ENCODE measurements at regions not wholly inside any gene's neighbourhood (a gene's known extent, or its start where the extent isn't known, plus 50 kb on each side); places are given as distances from the start of the nearest gene placed in this dataset.

GRCh38 chr5:133715216-133715615 is 102.9 kb upstream of the FSTL4 start:
- H3K36me3 ChIP-seq (ENCODE audit: insufficient read depth, low read length) = no peaks in the 10 kb centered on the region
- no peak for DNase-seq (ENCODE audit: insufficient read length, low spot score, missing footprints)
- no peak overlapping the region for H3K27ac ChIP-seq (ENCODE audit: low read depth, low read length)
- H3K79me2 ChIP-seq (ENCODE audit: insufficient read depth, low read length) = no peaks in the 10 kb centered on the region
- H3K27me3 ChIP-seq (ENCODE audit: insufficient read depth, low read length) = no peaks in the 10 kb centered on the region
- TF ChIP-seq CTCF (IDR thresholded peaks at IDR 0.05; ENCODE audit: extremely low read depth, low read depth, low read length) = no peak
- H4K20me1 ChIP-seq (ENCODE audit: insufficient read depth, low read length) = no peaks in the 10 kb centered on the region
- no peak overlapping the region for H3K4me2 ChIP-seq (ENCODE audit: insufficient read depth, low read length)
- H3K4me3 ChIP-seq (ENCODE audit: insufficient read depth, low read length) = no peak overlapping the region
- no peaks in the 10 kb centered on the region for H3K9me3 ChIP-seq (ENCODE audit: low read depth, low read length)
- H2AFZ ChIP-seq (ENCODE audit: low read length) = no peak overlapping the region
- no peaks in the 10 kb centered on the region for H3K4me1 ChIP-seq (ENCODE audit: insufficient read depth, low read length)

- no peaks in the 10 kb centered on the region for H3K4me1 ChIP-seq (ENCODE audit: insufficient read depth, low read length)
- no peak overlapping the region for H3K4me2 ChIP-seq (ENCODE audit: insufficient read depth, low read length)
- no peak overlapping the region for H3K27ac ChIP-seq (ENCODE audit: low read depth, low read length)
- H3K36me3 ChIP-seq (ENCODE audit: insufficient read depth, low read length) = no peaks in the 10 kb centered on the region
- no peak for DNase-seq (ENCODE audit: insufficient read length, low spot score, missing footprints)
- no peaks in the 10 kb centered on the region for H4K20me1 ChIP-seq (ENCODE audit: insufficient read depth, low read length)
- no peak overlapping the region for H3K4me3 ChIP-seq (ENCODE audit: insufficient read depth, low read length)
- TF ChIP-seq CTCF (IDR thresholded peaks at IDR 0.05; ENCODE audit: extremely low read depth, low read depth, low read length) = no peak
- H3K27me3 ChIP-seq (ENCODE audit: insufficient read depth, low read length) = no peaks in the 10 kb centered on the region
- H3K79me2 ChIP-seq (ENCODE audit: insufficient read depth, low read length) = no peaks in the 10 kb centered on the region
- no peaks in the 10 kb centered on the region for H3K9me3 ChIP-seq (ENCODE audit: low read depth, low read length)
- no peak overlapping the region for H2AFZ ChIP-seq (ENCODE audit: low read length)
Observed at GRCh38 chr5:133714161-133714915, 102.0 kb upstream of the FSTL4 start.

- H3K36me3 ChIP-seq (ENCODE audit: insufficient read depth, low read length) = no peaks in the 10 kb centered on the region
- H3K4me2 ChIP-seq (ENCODE audit: insufficient read depth, low read length) = no peak overlapping the region
- H2AFZ ChIP-seq (ENCODE audit: low read length) = no peak overlapping the region
- H3K4me1 ChIP-seq (ENCODE audit: insufficient read depth, low read length) = no peaks in the 10 kb centered on the region
- H3K27me3 ChIP-seq (ENCODE audit: insufficient read depth, low read length) = no peaks in the 10 kb centered on the region
- DNase-seq (ENCODE audit: insufficient read length, low spot score, missing footprints) = no peak
- H3K79me2 ChIP-seq (ENCODE audit: insufficient read depth, low read length) = no peaks in the 10 kb centered on the region
- no peak for TF ChIP-seq CTCF (IDR thresholded peaks at IDR 0.05; ENCODE audit: extremely low read depth, low read depth, low read length)
- H4K20me1 ChIP-seq (ENCODE audit: insufficient read depth, low read length) = no peaks in the 10 kb centered on the region
- no peaks in the 10 kb centered on the region for H3K9me3 ChIP-seq (ENCODE audit: low read depth, low read length)
- no peak overlapping the region for H3K27ac ChIP-seq (ENCODE audit: low read depth, low read length)
- H3K4me3 ChIP-seq (ENCODE audit: insufficient read depth, low read length) = no peak overlapping the region
Observed at GRCh38 chr5:133713751-133714150, 101.4 kb upstream of the FSTL4 start.

- H3K27ac ChIP-seq (ENCODE audit: low read depth, low read length) = no peak overlapping the region
- no peaks in the 10 kb centered on the region for H3K79me2 ChIP-seq (ENCODE audit: insufficient read depth, low read length)
- H4K20me1 ChIP-seq (ENCODE audit: insufficient read depth, low read length) = no peaks in the 10 kb centered on the region
- no peak for TF ChIP-seq CTCF (IDR thresholded peaks at IDR 0.05; ENCODE audit: extremely low read depth, low read depth, low read length)
- no peaks in the 10 kb centered on the region for H3K9me3 ChIP-seq (ENCODE audit: low read depth, low read length)
- no peaks in the 10 kb centered on the region for H3K27me3 ChIP-seq (ENCODE audit: insufficient read depth, low read length)
- no peak overlapping the region for H2AFZ ChIP-seq (ENCODE audit: low read length)
- DNase-seq (ENCODE audit: insufficient read length, low spot score, missing footprints) = no peak
- no peak overlapping the region for H3K4me3 ChIP-seq (ENCODE audit: insufficient read depth, low read length)
- no peak overlapping the region for H3K4me2 ChIP-seq (ENCODE audit: insufficient read depth, low read length)
- no peaks in the 10 kb centered on the region for H3K36me3 ChIP-seq (ENCODE audit: insufficient read depth, low read length)
- H3K4me1 ChIP-seq (ENCODE audit: insufficient read depth, low read length) = no peaks in the 10 kb centered on the region
Observed at GRCh38 chr5:133713209-133713608, 100.9 kb upstream of the FSTL4 start.
